ENCODE measurements at regions not wholly inside any gene's neighbourhood (a gene's known extent, or its start where the extent isn't known, plus 50 kb on each side); places are given as distances from the start of the nearest gene placed in this dataset.

GRCh38 chr1:81115422-81115821, 685.3 kb upstream of the ADGRL2 start:
- FAIRE-seq, result no peak
- no peak for TF ChIP-seq CTCF (IDR thresholded peaks at IDR 0.05; ENCODE audit: borderline replicate concordance, extremely low read depth, insufficient read depth)
- DNase-seq, result no peak
- H3K9me3 ChIP-seq (ENCODE audit: control insufficient read depth in 2 of 3, insufficient read depth in 1 of 3, low read length in 3 of 3), result no peaks in the 10 kb centered on the region
- H3K9ac ChIP-seq (ENCODE audit: low read length in 3 of 3), result no peak overlapping the region
- H3K36me3 ChIP-seq (ENCODE audit: control insufficient read depth in 2 of 3, insufficient read depth in 3 of 3, low read length in 3 of 3), result no peaks in the 10 kb centered on the region
- no peak overlapping the region for H3K4me3 ChIP-seq (ENCODE audit: low read length in 3 of 3)
- intact Hi-C loops (cut with DNase I), result no loop called here
- H3K27me3 ChIP-seq (ENCODE audit: control insufficient read depth, insufficient read depth, low read length), result no peaks in the 10 kb centered on the region
- H3K4me1 ChIP-seq (ENCODE audit: control insufficient read depth in 2 of 3, insufficient read depth in 2 of 3, low read depth in 1 of 3, low read length in 3 of 3), result no peaks in the 10 kb centered on the region
- H3K27ac ChIP-seq (ENCODE audit: low read depth in 2 of 2, low read length in 2 of 2), result no peak overlapping the region

GRCh38 chr1:81114191-81114590, 686.5 kb upstream of the ADGRL2 start:
- no peak for FAIRE-seq
- H3K36me3 ChIP-seq (ENCODE audit: control insufficient read depth in 2 of 3, insufficient read depth in 3 of 3, low read length in 3 of 3), result no peaks in the 10 kb centered on the region
- intact Hi-C loops (cut with DNase I), result no loop called here
- no peak for DNase-seq
- H3K27ac ChIP-seq (ENCODE audit: low read depth in 2 of 2, low read length in 2 of 2), result no peak overlapping the region
- H3K9ac ChIP-seq (ENCODE audit: low read length in 3 of 3), result no peak overlapping the region
- no peaks in the 10 kb centered on the region for H3K9me3 ChIP-seq (ENCODE audit: control insufficient read depth in 2 of 3, insufficient read depth in 1 of 3, low read length in 3 of 3)
- no peak overlapping the region for H3K4me3 ChIP-seq (ENCODE audit: low read length in 3 of 3)
- no peaks in the 10 kb centered on the region for H3K4me1 ChIP-seq (ENCODE audit: control insufficient read depth in 2 of 3, insufficient read depth in 2 of 3, low read depth in 1 of 3, low read length in 3 of 3)
- no peak for TF ChIP-seq CTCF (IDR thresholded peaks at IDR 0.05; ENCODE audit: borderline replicate concordance, extremely low read depth, insufficient read depth)
- no peaks in the 10 kb centered on the region for H3K27me3 ChIP-seq (ENCODE audit: control insufficient read depth, insufficient read depth, low read length)

- DNase-seq (no peak), FAIRE-seq (no peak)
- no peaks in the 10 kb centered on the region for H3K36me3 ChIP-seq (ENCODE audit: control insufficient read depth in 2 of 3, insufficient read depth in 3 of 3, low read length in 3 of 3)
- H3K9ac ChIP-seq (ENCODE audit: low read length in 3 of 3), result no peak overlapping the region
- no peaks in the 10 kb centered on the region for H3K4me1 ChIP-seq (ENCODE audit: control insufficient read depth in 2 of 3, insufficient read depth in 2 of 3, low read depth in 1 of 3, low read length in 3 of 3)
- intact Hi-C loops (cut with DNase I), result no loop called here
- H3K27ac ChIP-seq (ENCODE audit: low read depth in 2 of 2, low read length in 2 of 2), result no peak overlapping the region
- no peak overlapping the region for H3K4me3 ChIP-seq (ENCODE audit: low read length in 3 of 3)
- no peaks in the 10 kb centered on the region for H3K9me3 ChIP-seq (ENCODE audit: control insufficient read depth in 2 of 3, insufficient read depth in 1 of 3, low read length in 3 of 3)
- no peaks in the 10 kb centered on the region for H3K27me3 ChIP-seq (ENCODE audit: control insufficient read depth, insufficient read depth, low read length)
- no peak for TF ChIP-seq CTCF (IDR thresholded peaks at IDR 0.05; ENCODE audit: borderline replicate concordance, extremely low read depth, insufficient read depth)
Observed at GRCh38 chr1:81113688-81114087, 687.0 kb upstream of the ADGRL2 start.

GRCh38 chr1:81111818-81112217, 688.9 kb upstream of the ADGRL2 start:
- FAIRE-seq (no peak), DNase-seq (no peak)
- H3K4me3 ChIP-seq (ENCODE audit: low read length in 3 of 3), result no peak overlapping the region
- no peaks in the 10 kb centered on the region for H3K36me3 ChIP-seq (ENCODE audit: control insufficient read depth in 2 of 3, insufficient read depth in 3 of 3, low read length in 3 of 3)
- intact Hi-C loops (cut with DNase I), result no loop called here
- no peak overlapping the region for H3K27ac ChIP-seq (ENCODE audit: low read depth in 2 of 2, low read length in 2 of 2)
- H3K9ac ChIP-seq (ENCODE audit: low read length in 3 of 3), result no peak overlapping the region
- no peaks in the 10 kb centered on the region for H3K4me1 ChIP-seq (ENCODE audit: control insufficient read depth in 2 of 3, insufficient read depth in 2 of 3, low read depth in 1 of 3, low read length in 3 of 3)
- H3K9me3 ChIP-seq (ENCODE audit: control insufficient read depth in 2 of 3, insufficient read depth in 1 of 3, low read length in 3 of 3), result no peaks in the 10 kb centered on the region
- TF ChIP-seq CTCF (IDR thresholded peaks at IDR 0.05; ENCODE audit: borderline replicate concordance, extremely low read depth, insufficient read depth), result no peak
- no peaks in the 10 kb centered on the region for H3K27me3 ChIP-seq (ENCODE audit: control insufficient read depth, insufficient read depth, low read length)

Measured in kidney (tissue), 13 donors.